Ecto neural progenitor cell (in vitro differentiated cells): ENCODE measurements at regions not wholly inside any gene's neighbourhood (a gene's known extent, or its start where the extent isn't known, plus 50 kb on each side); places are given as distances from the start of the nearest gene placed in this dataset.

Experiments used
- DNase-seq: peaks from one replicate; pipeline ENCODE4 v3.0.0-alpha.2; 2018; ENCODE audit warnings: low spot score

DNA sequence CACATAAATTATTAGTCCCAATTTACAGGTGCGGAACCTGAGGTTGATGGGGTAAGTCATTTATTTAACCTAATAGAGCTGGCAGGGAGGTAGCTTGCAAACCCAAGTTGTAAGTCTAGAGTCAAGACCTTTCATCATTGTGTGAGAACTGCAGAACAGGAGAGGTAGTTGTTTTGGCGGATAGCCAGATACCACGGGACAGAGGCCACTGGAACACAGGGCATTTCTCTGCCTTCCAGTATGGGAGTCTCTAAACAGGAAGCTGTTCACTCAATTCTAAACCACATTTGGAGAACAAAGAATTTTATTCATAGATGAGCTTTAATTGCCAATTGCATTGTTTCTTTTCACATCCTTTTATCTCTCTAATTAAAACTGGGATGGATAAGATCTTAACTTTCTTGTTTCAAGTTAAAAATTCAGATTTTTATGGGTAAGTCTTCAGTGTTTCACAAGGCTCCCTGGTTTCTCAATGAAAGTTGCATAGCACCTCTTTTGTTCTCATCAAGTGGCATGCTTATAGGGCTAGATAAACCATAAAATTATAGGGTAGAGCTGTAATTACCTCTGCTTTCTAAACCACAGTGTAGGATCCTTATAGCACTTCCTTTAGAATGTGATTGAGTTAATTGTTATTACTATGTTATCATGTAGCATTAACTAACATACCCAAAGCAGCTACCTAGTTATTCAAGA is 489.0 kb downstream of the GATA3 start:
- no peak for DNase-seq

- no peak for DNase-seq
These were observed 489.5 kb downstream of the GATA3 start for GRCh38 chr10:8544057-8544380.

GRCh38 chr10:8544500-8544899 is 490.0 kb downstream of the GATA3 start:
- DNase-seq = no peak

DNA sequence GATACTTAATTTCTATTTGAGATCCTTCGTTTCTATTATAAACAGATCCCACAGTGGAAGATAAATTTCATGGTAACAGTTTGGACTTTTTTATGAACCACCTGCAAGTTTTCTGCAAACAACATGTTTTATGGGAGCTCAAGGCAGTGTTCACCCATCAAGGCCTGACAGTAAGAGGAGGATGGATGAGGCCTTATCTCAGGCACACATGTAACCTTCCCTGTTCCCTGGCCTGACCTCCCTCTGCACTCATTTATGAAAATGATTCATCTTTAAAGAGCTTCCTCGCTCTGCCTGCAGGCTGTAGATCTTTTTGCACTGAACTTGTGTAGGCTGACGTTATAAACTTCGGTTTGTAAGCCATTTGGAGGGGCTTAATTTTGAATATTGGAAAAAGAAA is 500.1 kb downstream of the GATA3 start:
- no peak for DNase-seq

DNA sequence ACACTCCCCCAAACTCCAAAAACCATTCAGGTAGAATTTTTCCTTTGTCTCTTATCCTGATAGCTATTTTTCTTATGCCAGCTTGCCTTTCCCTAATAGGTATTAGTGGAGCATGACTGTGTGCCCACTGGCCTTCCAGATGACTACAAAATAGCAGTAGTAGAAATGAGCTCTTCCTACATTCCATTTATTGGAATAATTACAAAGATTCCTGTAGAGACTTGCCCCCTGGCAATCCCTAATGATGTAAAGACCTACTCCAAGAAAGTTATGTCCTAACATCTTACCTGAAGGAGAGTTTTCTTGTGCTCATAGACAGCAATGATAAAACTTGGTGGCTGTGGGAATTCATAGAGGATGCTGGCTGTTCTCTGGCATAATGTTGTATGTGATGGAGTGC is 501.8 kb downstream of the GATA3 start:
- DNase-seq = no peak

DNA sequence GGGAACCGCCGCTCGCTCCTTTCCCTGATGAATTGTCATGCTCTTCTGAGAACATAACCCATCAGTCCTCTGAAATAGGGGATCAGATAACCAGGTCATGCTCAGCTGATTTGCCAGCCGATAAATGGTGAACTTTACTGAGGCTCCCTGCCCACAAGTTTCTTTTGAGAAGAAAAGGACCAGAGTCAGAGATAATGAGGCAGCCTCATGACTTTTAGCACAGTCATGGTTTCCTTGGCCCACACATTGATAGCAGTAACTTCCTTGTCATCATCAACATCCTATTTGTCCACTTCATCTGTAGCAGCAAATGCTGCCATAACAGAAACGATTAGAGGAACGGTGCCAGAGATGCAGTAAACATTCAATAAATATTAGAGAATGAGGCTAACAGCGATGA is 509.0 kb downstream of the GATA3 start:
- no peak for DNase-seq

DNA sequence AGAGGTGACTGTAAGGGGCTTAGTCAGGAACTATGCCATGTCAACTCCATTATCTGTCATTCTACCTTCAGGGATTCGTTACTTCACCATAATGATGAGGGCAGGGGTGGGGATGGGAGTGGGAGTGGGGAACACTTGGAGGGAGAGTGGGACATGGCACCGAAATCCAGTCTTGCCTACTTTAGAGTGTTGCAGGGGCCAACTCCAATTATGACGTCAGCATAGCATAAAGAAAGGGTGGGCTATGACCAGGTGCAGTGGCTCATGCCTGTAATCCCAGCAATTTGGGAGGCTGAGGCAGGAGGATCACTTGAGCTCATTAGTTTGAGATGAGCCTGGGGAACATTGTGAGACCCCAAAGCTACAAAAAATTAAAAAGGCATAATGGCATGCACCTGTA is 512.2 kb downstream of the GATA3 start:
- DNase-seq = no peak

- DNase-seq = no peak
These were observed 513.9 kb downstream of the GATA3 start for GRCh38 chr10:8568401-8568800.

DNA sequence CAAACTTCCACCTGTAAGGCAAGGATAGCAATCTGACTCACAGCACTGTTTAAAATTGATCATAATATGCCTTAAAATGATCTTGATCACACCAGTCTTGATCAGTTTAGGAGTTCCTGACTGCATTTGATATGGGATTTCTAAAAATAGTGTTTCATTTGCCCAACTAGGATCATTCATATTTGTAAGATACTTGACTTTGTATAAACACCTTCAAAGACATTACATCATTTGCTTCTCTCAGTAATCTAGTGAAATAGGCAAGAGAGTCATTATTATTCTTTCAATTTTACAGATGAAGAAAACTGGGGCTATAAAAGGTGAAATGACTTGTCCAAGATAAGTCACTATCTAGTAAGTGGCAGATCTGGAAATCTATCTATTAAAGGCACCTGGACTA is 521.1 kb downstream of the GATA3 start:
- DNase-seq = no peak

DNA sequence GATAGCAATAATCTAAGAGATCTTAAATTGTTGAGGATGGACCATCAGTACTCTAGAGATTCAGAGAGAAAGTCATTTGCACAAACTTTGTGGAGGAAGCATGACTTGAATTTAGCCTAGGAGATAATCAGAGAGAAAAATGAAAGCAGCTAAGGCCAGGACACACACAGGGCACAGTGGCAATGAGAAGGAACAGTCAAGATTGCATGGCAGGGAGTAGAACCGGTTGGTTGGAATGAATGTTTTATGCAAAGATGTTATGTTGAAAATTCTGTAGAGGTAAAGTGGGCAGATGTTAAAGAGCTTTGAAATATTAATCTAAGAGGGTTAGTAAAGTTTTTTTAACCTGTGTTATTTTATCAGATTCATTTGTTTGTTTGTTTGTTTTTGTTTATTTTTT is 521.8 kb downstream of the GATA3 start:
- no peak for DNase-seq

DNA sequence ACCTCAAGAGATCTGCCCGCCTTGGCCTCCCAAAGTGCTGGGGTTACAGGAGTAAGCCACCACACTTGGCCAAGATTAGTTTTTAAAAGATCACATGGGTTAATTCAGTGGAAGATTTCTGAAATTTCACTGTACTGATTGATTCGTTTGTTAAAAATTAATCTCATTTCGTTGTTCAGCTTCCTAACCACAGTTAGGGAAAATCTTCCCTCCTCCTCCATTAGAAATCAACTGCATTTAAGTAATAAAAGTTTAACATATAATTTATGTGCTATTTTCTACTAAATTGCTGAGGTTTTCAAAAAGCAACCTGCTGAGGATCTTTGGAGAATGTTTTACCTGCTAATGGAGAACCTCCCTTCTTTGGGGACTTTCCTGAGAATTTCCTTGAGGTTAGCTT is 522.4 kb downstream of the GATA3 start:
- DNase-seq = no peak

GRCh38 chr10:8577686-8578085 is 523.2 kb downstream of the GATA3 start:
- no peak for DNase-seq

GRCh38 chr10:8581521-8582225 is 527.2 kb downstream of the GATA3 start:
- no peak for DNase-seq

DNA sequence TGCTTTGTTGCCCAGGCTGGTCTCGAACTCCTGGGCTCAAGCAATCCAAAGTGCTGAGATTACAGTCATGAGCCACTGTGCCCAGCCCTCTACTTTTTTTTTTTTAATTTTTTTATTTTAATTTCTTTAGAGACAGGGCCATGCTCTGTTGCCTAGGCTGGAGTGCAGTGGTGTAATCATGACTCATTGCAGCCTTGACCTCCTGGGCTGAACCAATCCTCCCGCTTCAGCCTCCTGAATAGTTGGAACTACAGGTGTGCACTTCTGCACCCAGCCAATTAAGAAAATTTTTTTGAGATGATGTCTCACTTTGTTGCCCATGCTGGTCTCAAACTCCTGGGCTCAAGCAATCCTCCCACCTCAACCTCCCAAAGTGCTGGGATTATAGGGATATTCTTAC is 528.6 kb downstream of the GATA3 start:
- DNase-seq = no peak

- DNase-seq = no peak
These were observed 530.2 kb downstream of the GATA3 start for GRCh38 chr10:8584666-8585065.

- no peak for DNase-seq
These were observed 532.0 kb downstream of the GATA3 start for GRCh38 chr10:8586504-8586903.

DNA sequence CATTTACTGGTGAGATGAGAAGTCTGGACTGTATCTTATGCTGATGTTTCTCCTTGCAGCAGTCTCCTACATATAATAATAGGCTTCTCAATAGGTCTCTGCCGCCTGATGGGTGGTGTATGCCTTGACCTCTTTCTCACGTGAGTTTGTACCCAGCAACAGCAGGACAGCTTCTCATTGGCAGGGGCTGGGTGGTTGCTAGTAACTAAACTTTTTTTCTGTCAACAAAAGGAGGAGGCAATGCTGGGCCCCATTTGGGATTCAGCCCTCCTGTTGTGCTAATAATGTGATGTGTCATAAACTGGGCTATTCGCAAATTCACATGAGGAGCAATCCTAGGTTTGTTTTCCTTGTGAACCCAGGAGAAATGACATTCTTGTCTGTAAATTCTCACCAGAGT is 533.6 kb downstream of the GATA3 start:
- no peak for DNase-seq

- DNase-seq = no peak
These were observed 536.0 kb downstream of the GATA3 start for GRCh38 chr10:8590518-8590917.

DNA sequence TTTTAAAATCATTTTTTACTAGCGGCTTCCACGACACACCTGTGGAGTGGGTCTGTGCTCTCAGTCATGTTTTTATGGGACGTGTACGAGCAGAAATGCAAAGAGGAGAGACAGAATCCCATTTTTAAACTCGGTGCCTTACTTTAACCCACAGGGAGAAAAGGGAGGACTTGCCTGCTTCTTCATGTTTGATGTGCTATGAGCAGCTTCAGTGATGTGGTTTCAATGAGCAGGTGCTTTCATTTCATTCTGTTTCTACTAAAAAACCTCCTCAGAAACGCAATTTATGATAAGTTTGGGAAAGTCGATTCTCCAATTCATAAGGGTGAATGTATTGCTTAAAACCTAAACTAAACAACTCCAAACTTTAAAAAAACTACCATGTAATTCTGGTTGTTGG is 537.2 kb downstream of the GATA3 start:
- DNase-seq = no peak

- no peak for DNase-seq
These were observed 539.7 kb downstream of the GATA3 start for GRCh38 chr10:8594176-8594575.

DNA sequence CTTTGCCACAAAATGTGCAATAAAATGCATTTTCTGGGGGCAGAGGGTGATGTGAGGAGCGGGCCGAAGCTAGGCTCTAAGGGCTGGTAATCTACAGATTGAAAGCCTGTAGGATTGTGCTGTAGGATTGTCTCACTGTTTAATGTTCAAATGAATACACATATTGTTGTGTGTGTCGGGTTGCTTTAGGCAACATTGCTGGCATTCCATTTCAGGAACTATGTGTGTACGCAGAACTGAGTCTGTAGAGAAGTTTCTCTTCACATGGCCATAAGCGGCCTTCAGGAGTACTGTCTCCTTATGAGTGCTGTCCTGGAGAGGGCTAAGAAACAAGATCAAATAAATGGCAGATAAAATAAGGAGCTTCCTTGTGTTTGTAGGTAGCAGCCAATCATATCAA is 540.2 kb downstream of the GATA3 start:
- no peak for DNase-seq

DNA sequence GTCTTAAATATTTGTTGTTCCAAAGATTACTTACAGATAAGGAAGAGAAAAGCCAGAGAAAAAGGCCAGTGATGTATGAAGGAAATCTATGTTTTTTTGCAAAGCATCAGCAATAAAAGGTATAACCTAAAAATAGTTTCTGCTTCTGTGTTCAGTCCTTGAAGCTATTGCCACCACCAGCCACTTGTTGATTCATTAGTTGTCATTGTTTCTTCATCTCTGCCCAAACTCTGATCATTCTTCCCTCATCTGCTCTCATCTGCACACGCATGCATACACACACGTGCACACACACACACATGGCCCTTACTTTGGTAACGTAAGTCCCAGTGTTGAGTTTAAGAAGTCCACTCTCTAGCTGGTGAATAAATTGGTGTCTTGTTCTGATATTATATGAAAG is 540.7 kb downstream of the GATA3 start:
- DNase-seq = no peak

DNA sequence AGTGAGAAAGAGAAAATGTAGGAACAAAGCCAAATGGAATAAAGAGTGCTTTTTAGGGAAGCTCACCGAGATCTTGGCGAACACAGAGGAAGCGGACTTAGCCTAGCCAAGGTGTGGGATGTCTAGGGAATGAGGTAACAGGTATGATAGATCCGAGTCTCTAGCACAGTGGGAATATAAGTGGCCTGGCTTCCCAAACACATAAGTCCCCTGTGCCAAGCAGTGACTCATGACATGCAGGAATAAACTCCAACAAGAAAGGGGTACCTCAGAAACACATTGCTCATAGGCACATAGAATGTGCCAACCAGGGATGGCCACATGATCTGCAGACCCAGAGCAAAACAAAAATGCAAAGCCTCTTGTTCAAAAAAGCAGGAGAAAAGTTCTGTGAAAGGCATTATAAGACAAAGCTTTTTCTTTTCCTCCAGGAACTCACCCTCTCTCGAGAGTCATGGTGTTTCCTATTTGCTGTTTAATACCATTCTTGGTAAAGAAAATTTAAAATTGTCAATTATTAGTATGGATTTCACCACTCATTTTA is 542.5 kb downstream of the GATA3 start:
- no peak for DNase-seq

- no peak for DNase-seq
These were observed 545.7 kb downstream of the GATA3 start for GRCh38 chr10:8600192-8600591.
